SK-N-SH treated with all-trans-retinoic acid at 6 μM for 48 hours (cell line): ENCODE measurements at regions not wholly inside any gene's neighbourhood (a gene's known extent, or its start where the extent isn't known, plus 50 kb on each side); places are given as distances from the start of the nearest gene placed in this dataset.

Experiments
- ATAC-seq: fragments of 200-7000 bp; cut with Tn5 transposase; 3 replicates; pipeline ENCODE4 v1.9.1; 2020; ENCODE audit warnings: mild to moderate bottlenecking, moderate library complexity
- ARNTL ChIP-seq: fragments of 450-650 bp; formaldehyde crosslinking; IDR thresholded peaks from 2 replicates; pipeline ENCODE4 v1.5.0; 2020; ENCODE audit warnings: low read depth, mild to moderate bottlenecking, moderate library complexity, borderline replicate concordance
- CSDC2 ChIP-seq: fragments of 250-450 bp; sonication (Bioruptor Pico); IDR thresholded peaks from 2 replicates; pipeline ENCODE4 v1.5.0; 2020; ENCODE audit warnings: mild to moderate bottlenecking, moderate library complexity
- ESRRG ChIP-seq: fragments of 250-450 bp; sonication (Bioruptor Pico); IDR thresholded peaks from 2 replicates; pipeline ENCODE4 v1.6.1; 2021; ENCODE audit warnings: mild to moderate bottlenecking
- GLIS3 ChIP-seq: fragments of 250-450 bp; sonication (Bioruptor Pico); IDR thresholded peaks from 2 replicates; pipeline ENCODE4 v1.5.0; 2020; ENCODE audit warnings: mild to moderate bottlenecking, moderate library complexity
- ISL1 ChIP-seq: fragments of 250-450 bp; sonication (Bioruptor Pico); IDR thresholded peaks from 2 replicates; pipeline ENCODE4 v2.1.2; 2022; ENCODE audit warnings: mild to moderate bottlenecking, moderate library complexity
- OSR1 ChIP-seq: fragments of 250-450 bp; sonication (Bioruptor Pico); IDR thresholded peaks from 2 replicates; pipeline ENCODE4 v1.8.0; 2022; ENCODE audit warnings: moderate library complexity, mild to moderate bottlenecking, inconsistent platforms
- PPARA ChIP-seq: fragments of 250-450 bp; sonication (Bioruptor Pico); IDR thresholded peaks from 2 replicates; pipeline ENCODE4 v1.5.0; 2020; ENCODE audit warnings: mild to moderate bottlenecking, borderline replicate concordance
- RARB ChIP-seq: fragments of 250-450 bp; sonication (Bioruptor Pico); IDR thresholded peaks from 2 replicates; pipeline ENCODE4 v1.8.0; 2021; ENCODE audit warnings: mild to moderate bottlenecking, moderate library complexity
- SNAI2 ChIP-seq: fragments of 250-450 bp; sonication (Bioruptor Pico); IDR thresholded peaks from 2 replicates; pipeline ENCODE4 v1.5.0; 2020; ENCODE audit warnings: mild to moderate bottlenecking, moderate library complexity
- TCF4 ChIP-seq: fragments of 250-450 bp; sonication (Bioruptor Pico); IDR thresholded peaks from 2 replicates; pipeline ENCODE4 v1.8.0; 2021; ENCODE audit warnings: mild to moderate bottlenecking, moderate library complexity, borderline replicate concordance
- TOX ChIP-seq: fragments of 250-450 bp; sonication (Bioruptor Pico); IDR thresholded peaks from 2 replicates; pipeline ENCODE4 v1.8.0; 2021; ENCODE audit warnings: mild to moderate bottlenecking, moderate library complexity, borderline replicate concordance
- ZC3H10 ChIP-seq: fragments of 250-450 bp; sonication (Bioruptor Pico); IDR thresholded peaks from 2 replicates; pipeline ENCODE4 v1.5.1; 2021; ENCODE audit warnings: mild to moderate bottlenecking, moderate library complexity
- ZFP3 ChIP-seq: fragments of 250-450 bp; sonication (Bioruptor Pico); IDR thresholded peaks from 2 replicates; pipeline ENCODE4 v1.5.0; 2020; ENCODE audit warnings: mild to moderate bottlenecking, moderate library complexity
- ZFP30 ChIP-seq: fragments of 450-650 bp; formaldehyde crosslinking; IDR thresholded peaks from 2 replicates; pipeline ENCODE4 v1.5.0; 2022; ENCODE audit warnings: mild to moderate bottlenecking, moderate library complexity
- ZNF565 ChIP-seq: fragments of 450-650 bp; formaldehyde crosslinking; conservative IDR thresholded peaks from 2 replicates; pipeline ENCODE4 v1.5.0; 2020; ENCODE audit warnings: low read depth, mild to moderate bottlenecking, moderate library complexity
- ZNF70 ChIP-seq: fragments of 450-650 bp; formaldehyde crosslinking; IDR thresholded peaks from 2 replicates; pipeline ENCODE4 v1.5.0; 2020; ENCODE audit warnings: mild to moderate bottlenecking, moderate library complexity
- ZNF8 ChIP-seq: fragments of 450-650 bp; formaldehyde crosslinking; IDR thresholded peaks from 2 replicates; pipeline ENCODE4 v1.5.0; 2020; ENCODE audit warnings: mild to moderate bottlenecking, moderate library complexity
- TF ChIP-seq, protein P1 (sequence below): fragments of 250-450 bp; sonication (Bioruptor Pico); IDR thresholded peaks from 2 replicates; pipeline ENCODE4 v1.5.0; 2020; ENCODE audit warnings: mild to moderate bottlenecking, moderate library complexity
- TF ChIP-seq, protein P2 (sequence below): fragments of 250-450 bp; sonication (Bioruptor Pico); IDR thresholded peaks from 2 replicates; pipeline ENCODE4 v1.8.0; 2021; ENCODE audit warnings: low read depth, mild to moderate bottlenecking, moderate library complexity, borderline replicate concordance
- TF ChIP-seq, protein P3 (sequence below): fragments of 250-450 bp; sonication (Bioruptor Pico); IDR thresholded peaks from 2 replicates; pipeline ENCODE4 v1.5.1; 2020; ENCODE audit warnings: low read depth, mild to moderate bottlenecking, moderate library complexity
- TF ChIP-seq, protein P4 (sequence below): fragments of 250-450 bp; sonication (Bioruptor Pico); IDR thresholded peaks from 2 replicates; pipeline ENCODE4 v1.5.1; 2021; ENCODE audit warnings: mild to moderate bottlenecking, moderate library complexity

DNA sequence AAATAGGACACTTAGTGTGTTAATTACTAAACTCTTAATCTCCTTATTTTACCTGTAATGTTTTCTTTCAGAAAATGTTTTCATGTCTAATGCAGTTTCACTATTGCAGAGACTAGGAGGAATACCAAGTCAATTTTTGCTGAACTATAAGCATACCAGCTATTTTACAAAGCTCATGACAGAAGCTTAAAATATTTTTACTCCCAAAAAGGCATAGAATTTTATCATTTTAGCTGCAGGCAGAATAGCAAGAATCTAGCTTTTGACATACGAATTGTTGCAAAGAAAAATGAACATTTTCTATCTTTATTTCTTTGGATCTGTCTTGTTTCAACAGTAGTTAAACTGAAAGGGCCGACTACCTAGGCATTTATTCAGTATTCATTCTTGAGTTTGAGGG lies 366.9 kb downstream of the FAT3 start:
- ATAC-seq, result no peak
- TF ChIP-seq GLIS3 (CRISPR knock-in tag) (no peak), CSDC2 (CRISPR knock-in tag) (no peak)

DNA sequence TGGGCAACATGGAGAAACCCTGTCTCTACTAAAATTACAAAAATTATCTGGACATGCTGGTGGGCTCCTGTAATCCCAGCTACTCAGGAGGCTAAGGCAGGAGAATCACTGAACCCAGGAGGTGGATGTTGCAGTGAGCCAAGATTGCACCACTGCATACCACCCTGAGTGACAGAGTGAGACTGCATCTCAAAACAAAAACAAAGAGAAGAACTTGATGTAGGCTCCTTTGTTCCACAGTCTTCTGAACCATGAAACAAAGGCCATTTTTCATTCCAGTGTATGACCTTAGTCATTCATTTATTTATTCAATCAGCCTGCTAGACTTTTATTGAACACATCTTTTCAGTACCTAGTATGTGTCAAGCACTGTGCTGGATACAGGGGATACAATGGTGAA lies 369.6 kb downstream of the FAT3 start:
- TF ChIP-seq, protein P1, sequence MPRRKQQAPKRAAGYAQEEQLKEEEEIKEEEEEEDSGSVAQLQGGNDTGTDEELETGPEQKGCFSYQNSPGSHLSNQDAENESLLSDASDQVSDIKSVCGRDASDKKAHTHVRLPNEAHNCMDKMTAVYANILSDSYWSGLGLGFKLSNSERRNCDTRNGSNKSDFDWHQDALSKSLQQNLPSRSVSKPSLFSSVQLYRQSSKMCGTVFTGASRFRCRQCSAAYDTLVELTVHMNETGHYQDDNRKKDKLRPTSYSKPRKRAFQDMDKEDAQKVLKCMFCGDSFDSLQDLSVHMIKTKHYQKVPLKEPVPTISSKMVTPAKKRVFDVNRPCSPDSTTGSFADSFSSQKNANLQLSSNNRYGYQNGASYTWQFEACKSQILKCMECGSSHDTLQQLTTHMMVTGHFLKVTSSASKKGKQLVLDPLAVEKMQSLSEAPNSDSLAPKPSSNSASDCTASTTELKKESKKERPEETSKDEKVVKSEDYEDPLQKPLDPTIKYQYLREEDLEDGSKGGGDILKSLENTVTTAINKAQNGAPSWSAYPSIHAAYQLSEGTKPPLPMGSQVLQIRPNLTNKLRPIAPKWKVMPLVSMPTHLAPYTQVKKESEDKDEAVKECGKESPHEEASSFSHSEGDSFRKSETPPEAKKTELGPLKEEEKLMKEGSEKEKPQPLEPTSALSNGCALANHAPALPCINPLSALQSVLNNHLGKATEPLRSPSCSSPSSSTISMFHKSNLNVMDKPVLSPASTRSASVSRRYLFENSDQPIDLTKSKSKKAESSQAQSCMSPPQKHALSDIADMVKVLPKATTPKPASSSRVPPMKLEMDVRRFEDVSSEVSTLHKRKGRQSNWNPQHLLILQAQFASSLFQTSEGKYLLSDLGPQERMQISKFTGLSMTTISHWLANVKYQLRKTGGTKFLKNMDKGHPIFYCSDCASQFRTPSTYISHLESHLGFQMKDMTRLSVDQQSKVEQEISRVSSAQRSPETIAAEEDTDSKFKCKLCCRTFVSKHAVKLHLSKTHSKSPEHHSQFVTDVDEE, result no peak
- TF ChIP-seq ZNF565 (CRISPR knock-in tag) (no peak), GLIS3 (CRISPR knock-in tag) (no peak), ISL1 (CRISPR knock-in tag) (no peak), ARNTL (no peak), ZNF70 (CRISPR knock-in tag) (no peak), ZFP30 (CRISPR knock-in tag) (no peak), RARB (no peak), OSR1 (CRISPR knock-in tag) (no peak), PPARA (CRISPR knock-in tag) (no peak), TCF4 (CRISPR knock-in tag) (no peak)
- TF ChIP-seq, protein P2, sequence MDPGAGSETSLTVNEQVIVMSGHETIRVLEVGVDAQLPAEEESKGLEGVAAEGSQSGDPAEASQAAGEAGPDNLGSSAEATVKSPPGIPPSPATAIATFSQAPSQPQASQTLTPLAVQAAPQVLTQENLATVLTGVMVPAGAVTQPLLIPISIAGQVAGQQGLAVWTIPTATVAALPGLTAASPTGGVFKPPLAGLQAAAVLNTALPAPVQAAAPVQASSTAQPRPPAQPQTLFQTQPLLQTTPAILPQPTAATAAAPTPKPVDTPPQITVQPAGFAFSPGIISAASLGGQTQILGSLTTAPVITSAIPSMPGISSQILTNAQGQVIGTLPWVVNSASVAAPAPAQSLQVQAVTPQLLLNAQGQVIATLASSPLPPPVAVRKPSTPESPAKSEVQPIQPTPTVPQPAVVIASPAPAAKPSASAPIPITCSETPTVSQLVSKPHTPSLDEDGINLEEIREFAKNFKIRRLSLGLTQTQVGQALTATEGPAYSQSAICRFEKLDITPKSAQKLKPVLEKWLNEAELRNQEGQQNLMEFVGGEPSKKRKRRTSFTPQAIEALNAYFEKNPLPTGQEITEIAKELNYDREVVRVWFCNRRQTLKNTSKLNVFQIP, result no peak
- no peak for ATAC-seq

DNA sequence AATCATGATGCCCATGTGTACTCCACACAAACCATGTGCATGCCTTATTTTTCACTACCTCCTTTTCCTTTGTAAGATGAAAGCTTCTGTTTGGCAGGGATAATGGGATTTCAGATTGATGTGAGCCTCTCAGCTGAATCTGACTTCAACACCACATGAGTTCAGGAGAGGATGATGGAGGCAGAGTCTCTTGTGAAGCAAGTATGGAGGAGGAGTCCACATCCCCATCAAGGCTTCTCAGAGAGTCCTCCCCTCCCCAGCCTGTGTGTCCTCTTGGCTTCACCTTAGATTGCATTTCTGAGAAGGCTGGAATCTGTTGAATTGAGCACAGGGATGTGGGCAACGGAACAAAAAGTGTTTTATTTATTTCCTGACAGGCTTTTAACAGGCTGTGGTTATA lies 370.4 kb downstream of the FAT3 start:
- TF ChIP-seq ARNTL (no peak), ZFP3 (CRISPR knock-in tag) (no peak), TCF4 (CRISPR knock-in tag) (no peak), SNAI2 (CRISPR knock-in tag) (no peak)
- TF ChIP-seq, protein P1, result no peak
- TF ChIP-seq, protein P3, sequence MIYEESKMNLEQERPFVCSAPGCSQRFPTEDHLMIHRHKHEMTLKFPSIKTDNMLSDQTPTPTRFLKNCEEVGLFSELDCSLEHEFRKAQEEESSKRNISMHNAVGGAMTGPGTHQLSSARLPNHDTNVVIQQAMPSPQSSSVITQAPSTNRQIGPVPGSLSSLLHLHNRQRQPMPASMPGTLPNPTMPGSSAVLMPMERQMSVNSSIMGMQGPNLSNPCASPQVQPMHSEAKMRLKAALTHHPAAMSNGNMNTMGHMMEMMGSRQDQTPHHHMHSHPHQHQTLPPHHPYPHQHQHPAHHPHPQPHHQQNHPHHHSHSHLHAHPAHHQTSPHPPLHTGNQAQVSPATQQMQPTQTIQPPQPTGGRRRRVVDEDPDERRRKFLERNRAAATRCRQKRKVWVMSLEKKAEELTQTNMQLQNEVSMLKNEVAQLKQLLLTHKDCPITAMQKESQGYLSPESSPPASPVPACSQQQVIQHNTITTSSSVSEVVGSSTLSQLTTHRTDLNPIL (CRISPR knock-in tag), result no peak
- TF ChIP-seq, all 23 proteins: peak for 0
- ATAC-seq, result no peak

DNA sequence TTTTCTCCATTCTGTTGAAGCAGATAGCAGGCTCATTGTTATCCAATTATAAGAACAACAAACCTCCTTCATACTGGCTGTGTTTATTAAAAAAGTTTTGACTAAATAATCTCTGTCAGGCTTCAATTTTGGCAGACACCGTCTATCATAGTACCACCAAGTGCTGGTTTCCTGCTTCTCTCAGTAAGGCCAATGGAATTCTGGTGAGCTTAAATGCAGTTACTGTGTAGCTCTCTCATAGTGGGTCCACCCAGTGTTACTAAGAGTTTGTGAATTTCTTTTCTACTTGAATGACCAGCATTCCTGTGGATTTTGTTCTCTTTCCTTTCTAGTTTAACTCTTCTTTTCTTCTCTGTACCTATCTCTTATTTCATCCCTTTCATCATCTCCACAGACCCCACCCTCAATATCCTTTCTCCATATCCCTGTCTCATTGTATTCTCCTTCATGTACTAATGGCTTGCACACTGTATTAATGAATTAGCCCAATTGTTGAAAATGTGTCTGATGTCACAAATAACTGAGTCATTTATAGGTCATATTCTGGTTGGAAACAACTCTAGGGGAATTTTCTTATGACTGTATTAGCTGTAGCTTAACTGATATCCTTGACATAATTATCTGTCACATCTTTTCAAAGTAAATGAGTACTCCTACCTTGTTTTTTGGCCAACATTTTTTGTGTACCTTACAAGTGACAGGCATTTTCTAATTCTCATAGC lies 372.1 kb downstream of the FAT3 start:
- ATAC-seq, result no peak
- TF ChIP-seq ISL1 (CRISPR knock-in tag) (no peak), CSDC2 (CRISPR knock-in tag) (no peak), ZFP30 (CRISPR knock-in tag) (no peak), ZNF70 (CRISPR knock-in tag) (no peak), ZFP3 (CRISPR knock-in tag) (no peak), ARNTL (no peak), ZC3H10 (CRISPR knock-in tag) (no peak), ESRRG (CRISPR knock-in tag) (no peak), SNAI2 (CRISPR knock-in tag) (no peak), TOX (CRISPR knock-in tag) (no peak), OSR1 (CRISPR knock-in tag) (no peak), ZNF8 (CRISPR knock-in tag) (no peak)
- TF ChIP-seq, protein P3 (CRISPR knock-in tag), result no peak
- TF ChIP-seq, protein P2, result no peak
- TF ChIP-seq, protein P4, sequence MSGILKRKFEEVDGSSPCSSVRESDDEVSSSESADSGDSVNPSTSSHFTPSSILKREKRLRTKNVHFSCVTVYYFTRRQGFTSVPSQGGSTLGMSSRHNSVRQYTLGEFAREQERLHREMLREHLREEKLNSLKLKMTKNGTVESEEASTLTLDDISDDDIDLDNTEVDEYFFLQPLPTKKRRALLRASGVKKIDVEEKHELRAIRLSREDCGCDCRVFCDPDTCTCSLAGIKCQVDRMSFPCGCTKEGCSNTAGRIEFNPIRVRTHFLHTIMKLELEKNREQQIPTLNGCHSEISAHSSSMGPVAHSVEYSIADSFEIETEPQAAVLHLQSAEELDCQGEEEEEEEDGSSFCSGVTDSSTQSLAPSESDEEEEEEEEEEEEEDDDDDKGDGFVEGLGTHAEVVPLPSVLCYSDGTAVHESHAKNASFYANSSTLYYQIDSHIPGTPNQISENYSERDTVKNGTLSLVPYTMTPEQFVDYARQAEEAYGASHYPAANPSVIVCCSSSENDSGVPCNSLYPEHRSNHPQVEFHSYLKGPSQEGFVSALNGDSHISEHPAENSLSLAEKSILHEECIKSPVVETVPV (CRISPR knock-in tag), result no peak
